Activated CD4-positive, alpha-beta T cell treated with anti-CD3 and anti-CD28 coated beads, Interleukin-2, Interleukin-4, amounts not matched to agents 100 ng/mL and 50 ng/mL, durations not matched to agents 16 hours and 8 hours (primary cell): ENCODE measurements at regions not wholly inside any gene's neighbourhood (a gene's known extent, or its start where the extent isn't known, plus 50 kb on each side); places are given as distances from the start of the nearest gene placed in this dataset.
"Not testable (repeated sequence)": the region's sequence is repeated elsewhere in the genome, so short reads cannot be mapped to it uniquely, and the experiment has no call there.

ENCODE experiments used
- DNase-seq: peaks from one replicate; pipeline ENCODE4 v3.0.0-alpha.2; 2020; ENCODE audit warnings: low spot score

GRCh38 chr11:36783808-36784207 lies 185.8 kb upstream of the RAG2 start:
- DNase-seq: no peak

GRCh38 chr11:36779791-36780190 lies 181.8 kb upstream of the RAG2 start:
- no peak for DNase-seq

GRCh38 chr11:36777311-36777710 lies 179.3 kb upstream of the RAG2 start:
- DNase-seq: no peak

GRCh38 chr11:36775756-36776155 lies 177.7 kb upstream of the RAG2 start:
- DNase-seq: no peak

- no peak for DNase-seq
Measured at GRCh38 chr11:36775130-36775529, 177.1 kb upstream of the RAG2 start.

GRCh38 chr11:36774603-36775002 lies 176.6 kb upstream of the RAG2 start:
- no peak for DNase-seq

- peak; percentile 8 for DNase-seq
Measured at GRCh38 chr11:36763187-36763586, 165.2 kb upstream of the RAG2 start.

- no peak for DNase-seq
Measured at GRCh38 chr11:36757075-36757474, 159.0 kb upstream of the RAG2 start.

- DNase-seq: no peak
Measured at GRCh38 chr11:36753960-36754359, 155.9 kb upstream of the RAG2 start.

GRCh38 chr11:36751996-36752395 lies 154.0 kb upstream of the RAG2 start:
- DNase-seq: no peak

GRCh38 chr11:36751335-36751781 lies 153.3 kb upstream of the RAG2 start:
- no peak for DNase-seq

GRCh38 chr11:36750349-36750748 lies 152.3 kb upstream of the RAG2 start:
- no peak for DNase-seq

- no peak for DNase-seq
Measured at GRCh38 chr11:36748836-36749235, 150.8 kb upstream of the RAG2 start.

- DNase-seq: peak; percentile 91
Measured at GRCh38 chr11:36746886-36747710, 149.1 kb upstream of the RAG2 start.

- DNase-seq: peak; percentile 62
Measured at GRCh38 chr11:36744375-36745168, 146.5 kb upstream of the RAG2 start.

GRCh38 chr11:36743039-36743438 lies 145.0 kb upstream of the RAG2 start:
- peak; percentile 9 for DNase-seq

GRCh38 chr11:36741515-36741914 lies 143.5 kb upstream of the RAG2 start:
- no peak for DNase-seq

GRCh38 chr11:36738292-36738861 lies 140.3 kb upstream of the RAG2 start:
- no peak for DNase-seq

GRCh38 chr11:36736103-36736502 lies 138.1 kb upstream of the RAG2 start:
- no peak for DNase-seq

GRCh38 chr11:36733721-36734120 lies 135.7 kb upstream of the RAG2 start:
- not testable (repeated sequence) for DNase-seq

- DNase-seq: no peak
Measured at GRCh38 chr11:36730761-36731160, 132.7 kb upstream of the RAG2 start.

- DNase-seq: no peak
Measured at GRCh38 chr11:36729825-36730224, 131.8 kb upstream of the RAG2 start.

GRCh38 chr11:36726420-36726819 lies 128.4 kb upstream of the RAG2 start:
- no peak for DNase-seq
